HEK293 (cell line): ENCODE measurements at regions not wholly inside any gene's neighbourhood (a gene's known extent, or its start where the extent isn't known, plus 50 kb on each side); places are given as distances from the start of the nearest gene placed in this dataset.

Experiments
- CTCF ChIA-PET: fragments of 350-600 bp; formaldehyde crosslinking; extraction: SDS; loops from one replicate; lab custom pipeline; 2021; ENCODE audit warnings: antibody characterized with exemption; lab: Yijun Ruan, JAX
- POLR2A ChIA-PET: fragments of 300-600 bp; formaldehyde crosslinking; extraction: SDS; loops from one replicate; lab custom pipeline; 2020; ENCODE audit warnings: antibody characterized with exemption, inconsistent platforms; lab: Yijun Ruan, JAX
- H3K27ac ChIP-seq: fragments of 200-500 bp; sonication (Bioruptor generic); 2 replicates; pipeline ENCODE4 v1.5.1; 2014; ENCODE audit warnings: low read depth, low read length, control low read depth, inconsistent platforms; ENCODE audit errors: extremely low read depth
- H3K36me3 ChIP-seq, 2 experiments: fragments of 200-500 bp in 1 of 2; sonication (Bioruptor generic) in 1 of 2; 1 replicate in 1 of 2; 2 replicates in 1 of 2; pipeline ENCODE4 v1.5.1; 2014 to 2017; ENCODE audit warnings: inconsistent platforms in 2 of 2, low read length in 2 of 2; ENCODE audit not compliant: control insufficient read depth in 2 of 2, insufficient read depth in 1 of 2
- H3K4me1 ChIP-seq: fragments of 200-500 bp; sonication (Bioruptor generic); 2 replicates; pipeline ENCODE4 v1.5.1; 2014; ENCODE audit warnings: mild to moderate bottlenecking, low read length, inconsistent platforms; ENCODE audit not compliant: control insufficient read depth, insufficient read depth
- H3K4me3 ChIP-seq: 2 replicates; pipeline ENCODE4 v1.5.1; 2011; ENCODE audit warnings: low read depth, mild to moderate bottlenecking, control low read depth, low read length, moderate library complexity
- H3K9me3 ChIP-seq: fragments of 200-500 bp; sonication (Bioruptor generic); 2 replicates; pipeline ENCODE4 v1.5.1; 2014; ENCODE audit warnings: low read depth, low read length, inconsistent platforms; ENCODE audit not compliant: control insufficient read depth, insufficient read depth
- EGR2 ChIP-seq: fragments of 450-650 bp; formaldehyde crosslinking; IDR thresholded peaks from 2 replicates; pipeline ENCODE4 v1.5.1; 2016; ENCODE audit warnings: low read depth, missing biosample characterization, missing genetic modification characterization
- ZBTB17 ChIP-seq: fragments of 450-650 bp; formaldehyde crosslinking; IDR thresholded peaks from 2 replicates; pipeline ENCODE4 v1.5.1; 2016; ENCODE audit warnings: missing biosample characterization, missing genetic modification characterization
- ZBTB7A ChIP-seq: fragments of 450-650 bp; formaldehyde crosslinking; IDR thresholded peaks from 2 replicates; pipeline ENCODE4 v1.5.1; 2016; ENCODE audit warnings: low read depth, missing biosample characterization, missing genetic modification characterization
- ZNF132 ChIP-seq: fragments of 450-650 bp; formaldehyde crosslinking; IDR thresholded peaks from 2 replicates; pipeline ENCODE4 v1.5.1; 2017; ENCODE audit warnings: missing biosample characterization, missing genetic modification characterization, borderline replicate concordance
- ZNF16 ChIP-seq: fragments of 450-650 bp; formaldehyde crosslinking; IDR thresholded peaks from 2 replicates; pipeline ENCODE4 v1.5.1; 2016; ENCODE audit warnings: low read depth, missing biosample characterization, missing genetic modification characterization
- ZNF23 ChIP-seq: fragments of 450-650 bp; formaldehyde crosslinking; IDR thresholded peaks from 2 replicates; pipeline ENCODE4 v1.5.1; 2016; ENCODE audit warnings: missing biosample characterization, missing genetic modification characterization, borderline replicate concordance
- ZNF292 ChIP-seq: fragments of 450-650 bp; formaldehyde crosslinking; IDR thresholded peaks from 2 replicates; pipeline ENCODE4 v1.5.1; 2016; ENCODE audit warnings: low read depth, missing biosample characterization, missing genetic modification characterization, borderline replicate concordance
- ZNF324 ChIP-seq: fragments of 450-650 bp; formaldehyde crosslinking; IDR thresholded peaks from 2 replicates; pipeline ENCODE4 v1.5.1; 2016; ENCODE audit warnings: missing biosample characterization, missing genetic modification characterization
- ZNF37A ChIP-seq: fragments of 450-650 bp; IDR thresholded peaks from 2 replicates; pipeline ENCODE4 v1.5.1; 2018; ENCODE audit warnings: missing biosample characterization, missing genetic modification characterization
- ZNF433 ChIP-seq: fragments of 450-650 bp; formaldehyde crosslinking; IDR thresholded peaks from 2 replicates; pipeline ENCODE4 v1.5.1; 2016; ENCODE audit warnings: missing biosample characterization, missing genetic modification characterization, low read depth
- ZNF654 ChIP-seq: fragments of 450-650 bp; formaldehyde crosslinking; IDR thresholded peaks from 2 replicates; pipeline ENCODE4 v1.5.1; 2016; ENCODE audit warnings: low read depth, missing biosample characterization, missing genetic modification characterization
- ZSCAN23 ChIP-seq: fragments of 450-650 bp; formaldehyde crosslinking; IDR thresholded peaks from 2 replicates; pipeline ENCODE4 v1.5.1; 2016; ENCODE audit warnings: missing biosample characterization, missing genetic modification characterization
- TF ChIP-seq, protein P1 (sequence below): fragments of 450-650 bp; formaldehyde crosslinking; IDR thresholded peaks from 2 replicates; pipeline ENCODE4 v1.5.1; 2017; ENCODE audit warnings: missing biosample characterization, missing genetic modification characterization
- TF ChIP-seq, protein P2 (sequence below): fragments of 450-650 bp; formaldehyde crosslinking; conservative IDR thresholded peaks from 2 replicates; pipeline ENCODE4 v1.5.1; 2016; ENCODE audit warnings: low read depth, missing biosample characterization, missing genetic modification characterization
- TF ChIP-seq, protein P3 (sequence below): fragments of 450-650 bp; formaldehyde crosslinking; IDR thresholded peaks from 2 replicates; pipeline ENCODE4 v1.5.1; 2016; ENCODE audit warnings: missing biosample characterization, missing genetic modification characterization

DNA sequence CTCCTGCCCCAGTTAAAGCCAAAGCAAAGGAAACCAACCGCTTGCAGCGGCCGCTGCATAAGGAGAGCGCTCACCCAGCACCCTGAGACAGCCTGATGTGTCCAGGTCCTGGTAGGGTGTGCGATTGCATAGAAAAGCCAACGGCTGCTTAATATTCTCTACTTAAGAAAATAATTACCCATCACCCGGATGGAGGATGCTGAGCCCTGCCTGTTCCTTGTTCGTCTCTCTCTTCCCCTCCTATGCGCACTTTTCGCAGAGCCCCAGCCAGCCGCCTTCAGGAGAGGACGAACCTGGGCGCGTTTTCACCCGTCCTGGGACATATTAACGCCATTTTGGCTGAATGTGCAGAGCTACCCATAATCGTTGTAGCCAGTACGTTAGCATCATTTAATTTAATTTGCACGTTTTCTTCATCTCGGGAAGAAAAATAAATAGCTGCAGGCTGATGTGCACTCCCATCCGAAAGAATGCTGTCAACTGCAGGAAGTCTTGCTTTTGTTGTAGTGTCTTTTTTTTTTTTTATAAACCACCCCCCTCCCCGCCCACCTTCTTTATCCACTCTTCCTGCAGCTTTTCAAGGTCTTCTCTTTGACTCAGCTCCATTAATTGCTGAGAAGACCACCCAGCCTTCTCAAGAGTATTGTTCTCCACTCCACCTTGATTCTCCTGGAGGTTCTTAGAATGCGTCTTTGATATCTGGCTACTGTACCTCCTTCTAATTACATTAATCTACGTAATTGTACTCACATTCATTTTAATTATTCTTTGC is 214.5 kb downstream of the TEX29 start:
- POLR2A ChIA-PET, result no interaction called here
- H3K4me1 ChIP-seq, result no peaks in the 10 kb centered on the region
- no peak overlapping the region for H3K27ac ChIP-seq
- CTCF ChIA-PET, result interaction anchor here (0.6 to 1.2 kb wide), 2 partner anchors 60 to 466 kb away, joined by 3 to 4 read pairs; no protein-coding TSS in a partner anchor
- no peak overlapping the region for H3K4me3 ChIP-seq
- no peaks in the 10 kb centered on the region for H3K36me3 ChIP-seq
- H3K9me3 ChIP-seq, result no peaks in the 10 kb centered on the region
- TF ChIP-seq, protein P1, sequence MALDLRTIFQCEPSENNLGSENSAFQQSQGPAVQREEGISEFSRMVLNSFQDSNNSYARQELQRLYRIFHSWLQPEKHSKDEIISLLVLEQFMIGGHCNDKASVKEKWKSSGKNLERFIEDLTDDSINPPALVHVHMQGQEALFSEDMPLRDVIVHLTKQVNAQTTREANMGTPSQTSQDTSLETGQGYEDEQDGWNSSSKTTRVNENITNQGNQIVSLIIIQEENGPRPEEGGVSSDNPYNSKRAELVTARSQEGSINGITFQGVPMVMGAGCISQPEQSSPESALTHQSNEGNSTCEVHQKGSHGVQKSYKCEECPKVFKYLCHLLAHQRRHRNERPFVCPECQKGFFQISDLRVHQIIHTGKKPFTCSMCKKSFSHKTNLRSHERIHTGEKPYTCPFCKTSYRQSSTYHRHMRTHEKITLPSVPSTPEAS, result no peak
- no peak for TF ChIP-seq ZNF37A
- 0 out of 2 replicates have a peak, but pooled peaks have one; percentile 7 for TF ChIP-seq EGR2 (tag by site-specific recombination)
- TF ChIP-seq ZBTB17 (tag by site-specific recombination), result 0 out of 2 replicates have a peak, but pooled peaks have one; percentile 10
- TF ChIP-seq, all 188 proteins: peak for 2

DNA sequence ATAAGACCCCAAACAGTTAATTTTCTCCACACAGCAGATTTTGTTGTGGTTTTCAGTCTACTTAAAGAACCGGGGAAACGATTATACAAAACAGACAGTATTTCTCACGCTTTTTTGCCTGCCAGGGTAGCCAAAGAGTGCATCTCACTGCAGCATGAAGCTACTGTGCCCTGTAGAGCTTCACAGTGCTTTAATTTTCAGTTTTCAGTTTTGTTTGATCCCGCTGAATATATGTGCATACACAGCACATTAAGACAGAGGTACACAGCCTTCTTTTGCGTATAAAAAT is 215.0 kb downstream of the TEX29 start:
- Histone ChIP-seq H3K4me3 (no peak overlapping the region), H3K9me3 (no peaks in the 10 kb centered on the region), H3K36me3 (no peaks in the 10 kb centered on the region), H3K4me1 (no peaks in the 10 kb centered on the region), H3K27ac (no peak overlapping the region)
- CTCF ChIA-PET, result interaction anchor here (0.6 to 1.2 kb wide), 2 partner anchors 61 to 467 kb away, joined by 3 to 4 read pairs; no protein-coding TSS in a partner anchor
- no peak for TF ChIP-seq ZNF654 (tag by site-specific recombination)
- TF ChIP-seq, protein P2, sequence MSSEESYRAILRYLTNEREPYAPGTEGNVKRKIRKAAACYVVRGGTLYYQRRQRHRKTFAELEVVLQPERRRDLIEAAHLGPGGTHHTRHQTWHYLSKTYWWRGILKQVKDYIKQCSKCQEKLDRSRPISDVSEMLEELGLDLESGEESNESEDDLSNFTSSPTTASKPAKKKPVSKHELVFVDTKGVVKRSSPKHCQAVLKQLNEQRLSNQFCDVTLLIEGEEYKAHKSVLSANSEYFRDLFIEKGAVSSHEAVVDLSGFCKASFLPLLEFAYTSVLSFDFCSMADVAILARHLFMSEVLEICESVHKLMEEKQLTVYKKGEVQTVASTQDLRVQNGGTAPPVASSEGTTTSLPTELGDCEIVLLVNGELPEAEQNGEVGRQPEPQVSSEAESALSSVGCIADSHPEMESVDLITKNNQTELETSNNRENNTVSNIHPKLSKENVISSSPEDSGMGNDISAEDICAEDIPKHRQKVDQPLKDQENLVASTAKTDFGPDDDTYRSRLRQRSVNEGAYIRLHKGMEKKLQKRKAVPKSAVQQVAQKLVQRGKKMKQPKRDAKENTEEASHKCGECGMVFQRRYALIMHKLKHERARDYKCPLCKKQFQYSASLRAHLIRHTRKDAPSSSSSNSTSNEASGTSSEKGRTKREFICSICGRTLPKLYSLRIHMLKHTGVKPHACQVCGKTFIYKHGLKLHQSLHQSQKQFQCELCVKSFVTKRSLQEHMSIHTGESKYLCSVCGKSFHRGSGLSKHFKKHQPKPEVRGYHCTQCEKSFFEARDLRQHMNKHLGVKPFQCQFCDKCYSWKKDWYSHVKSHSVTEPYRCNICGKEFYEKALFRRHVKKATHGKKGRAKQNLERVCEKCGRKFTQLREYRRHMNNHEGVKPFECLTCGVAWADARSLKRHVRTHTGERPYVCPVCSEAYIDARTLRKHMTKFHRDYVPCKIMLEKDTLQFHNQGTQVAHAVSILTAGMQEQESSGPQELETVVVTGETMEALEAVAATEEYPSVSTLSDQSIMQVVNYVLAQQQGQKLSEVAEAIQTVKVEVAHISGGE (tag by site-specific recombination), result no peak
- TF ChIP-seq ZNF16, result no peak
- no peak for TF ChIP-seq ZNF292
- TF ChIP-seq ZBTB7A (tag by site-specific recombination), result no peak
- TF ChIP-seq ZSCAN23 (tag by site-specific recombination), result no peak
- no peak for TF ChIP-seq ZNF132 (tag by site-specific recombination)
- TF ChIP-seq ZNF23 (tag by site-specific recombination), result no peak
- no peak for TF ChIP-seq ZNF433 (tag by site-specific recombination)
- TF ChIP-seq ZNF324 (tag by site-specific recombination), result no peak
- TF ChIP-seq, protein P3, sequence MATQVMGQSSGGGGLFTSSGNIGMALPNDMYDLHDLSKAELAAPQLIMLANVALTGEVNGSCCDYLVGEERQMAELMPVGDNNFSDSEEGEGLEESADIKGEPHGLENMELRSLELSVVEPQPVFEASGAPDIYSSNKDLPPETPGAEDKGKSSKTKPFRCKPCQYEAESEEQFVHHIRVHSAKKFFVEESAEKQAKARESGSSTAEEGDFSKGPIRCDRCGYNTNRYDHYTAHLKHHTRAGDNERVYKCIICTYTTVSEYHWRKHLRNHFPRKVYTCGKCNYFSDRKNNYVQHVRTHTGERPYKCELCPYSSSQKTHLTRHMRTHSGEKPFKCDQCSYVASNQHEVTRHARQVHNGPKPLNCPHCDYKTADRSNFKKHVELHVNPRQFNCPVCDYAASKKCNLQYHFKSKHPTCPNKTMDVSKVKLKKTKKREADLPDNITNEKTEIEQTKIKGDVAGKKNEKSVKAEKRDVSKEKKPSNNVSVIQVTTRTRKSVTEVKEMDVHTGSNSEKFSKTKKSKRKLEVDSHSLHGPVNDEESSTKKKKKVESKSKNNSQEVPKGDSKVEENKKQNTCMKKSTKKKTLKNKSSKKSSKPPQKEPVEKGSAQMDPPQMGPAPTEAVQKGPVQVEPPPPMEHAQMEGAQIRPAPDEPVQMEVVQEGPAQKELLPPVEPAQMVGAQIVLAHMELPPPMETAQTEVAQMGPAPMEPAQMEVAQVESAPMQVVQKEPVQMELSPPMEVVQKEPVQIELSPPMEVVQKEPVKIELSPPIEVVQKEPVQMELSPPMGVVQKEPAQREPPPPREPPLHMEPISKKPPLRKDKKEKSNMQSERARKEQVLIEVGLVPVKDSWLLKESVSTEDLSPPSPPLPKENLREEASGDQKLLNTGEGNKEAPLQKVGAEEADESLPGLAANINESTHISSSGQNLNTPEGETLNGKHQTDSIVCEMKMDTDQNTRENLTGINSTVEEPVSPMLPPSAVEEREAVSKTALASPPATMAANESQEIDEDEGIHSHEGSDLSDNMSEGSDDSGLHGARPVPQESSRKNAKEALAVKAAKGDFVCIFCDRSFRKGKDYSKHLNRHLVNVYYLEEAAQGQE (tag by site-specific recombination), result no peak
- POLR2A ChIA-PET, result no interaction called here
